IMR-90 (cell line): ENCODE measurements at regions not wholly inside any gene's neighbourhood (a gene's known extent, or its start where the extent isn't known, plus 50 kb on each side); places are given as distances from the start of the nearest gene placed in this dataset.

Experiments used
- ATAC-seq: fragments of 200-7000 bp; cut with Tn5 transposase; 2 replicates; pipeline ENCODE4 v1.9.1; 2020; ENCODE audit warnings: low read depth, mild to moderate bottlenecking, moderate library complexity
- BruUV-seq: library from RNA; stranded (reverse); fragments of 400-500 nt; replicated peaks from 2 replicates; lab custom pipeline; 2021; lab: Mats Ljungman, UMichigan
- CTCF ChIA-PET: fragments of 300-600 bp; formaldehyde crosslinking; extraction: SDS; loops from one replicate; lab custom pipeline; 2021; ENCODE audit warnings: antibody characterized with exemption; lab: Yijun Ruan, JAX
- POLR2A ChIA-PET: fragments of 300-600 bp; sonication (Branson Sonifier 250); formaldehyde crosslinking; loops from one replicate; lab custom pipeline; 2022; ENCODE audit warnings: antibody characterized with exemption; ENCODE audit not compliant: unreplicated experiment; lab: Charles Lee
- DNase-seq: peaks from one replicate; pipeline ENCODE4 v3.0.0; 2013
- H2AFZ ChIP-seq: replicated peaks from 2 replicates; pipeline ENCODE3; 2013; ENCODE audit warnings: low read length, mild to moderate bottlenecking; ENCODE audit not compliant: poor library complexity
- H2AK5ac ChIP-seq: 2 replicates; pipeline ENCODE4 v1.6.1; 2013; ENCODE audit warnings: low read depth, low read length, inconsistent platforms
- H2AK9ac ChIP-seq: replicated peaks from 2 replicates; pipeline ENCODE3; 2013; ENCODE audit warnings: mild to moderate bottlenecking, low read depth, low read length, moderate library complexity; ENCODE audit not compliant: poor library complexity
- H2BK120ac ChIP-seq: 2 replicates; pipeline ENCODE4 v1.6.1; 2013; ENCODE audit warnings: low read depth, low read length, inconsistent platforms
- H2BK15ac ChIP-seq: 3 replicates; pipeline ENCODE4 v1.6.1; 2013; ENCODE audit warnings: low read depth, low read length, inconsistent platforms
- H2BK20ac ChIP-seq: 2 replicates; pipeline ENCODE4 v1.6.1; 2013; ENCODE audit warnings: low read depth, mild to moderate bottlenecking, inconsistent platforms, low read length, moderate library complexity
- H2BK5ac ChIP-seq: 2 replicates; pipeline ENCODE4 v1.6.1; 2013; ENCODE audit warnings: mild to moderate bottlenecking, low read depth, low read length, inconsistent platforms; ENCODE audit not compliant: poor library complexity, severe bottlenecking
- H3K14ac ChIP-seq: replicated peaks from 2 replicates; pipeline ENCODE4 v1.6.1; 2013; ENCODE audit warnings: low read depth, low read length, inconsistent platforms
- H3K18ac ChIP-seq: 2 replicates; pipeline ENCODE4 v1.6.1; 2013; ENCODE audit warnings: low read depth, low read length, control low read depth
- H3K23ac ChIP-seq: 2 replicates; pipeline ENCODE4 v1.6.1; 2013; ENCODE audit warnings: low read depth, low read length, inconsistent platforms
- H3K27ac ChIP-seq: 2 replicates; pipeline ENCODE4 v1.5.1; 2013; ENCODE audit warnings: mild to moderate bottlenecking, control low read depth, low read length; ENCODE audit not compliant: insufficient read depth
- H3K27me3 ChIP-seq: 2 replicates; pipeline ENCODE4 v1.6.1; 2013; ENCODE audit warnings: low read length; ENCODE audit not compliant: control insufficient read depth, insufficient read depth
- H3K36me3 ChIP-seq: 2 replicates; pipeline ENCODE4 v1.6.1; 2013; ENCODE audit warnings: low read length, mixed read lengths; ENCODE audit not compliant: control insufficient read depth, insufficient read depth
- H3K4ac ChIP-seq: 2 replicates; pipeline ENCODE4 v1.6.1; 2013; ENCODE audit warnings: low read depth, low read length, inconsistent platforms
- H3K4me1 ChIP-seq: 2 replicates; pipeline ENCODE4 v1.6.1; 2013; ENCODE audit warnings: low read length, mixed read lengths; ENCODE audit not compliant: control insufficient read depth, insufficient read depth
- H3K4me2 ChIP-seq: 2 replicates; pipeline ENCODE4 v1.6.1; 2013; ENCODE audit warnings: low read depth, mild to moderate bottlenecking, control low read depth, low read length, moderate library complexity
- H3K4me3 ChIP-seq: 2 replicates; pipeline ENCODE4 v1.5.1; 2013; ENCODE audit warnings: low read depth, mild to moderate bottlenecking, control low read depth, low read length, moderate library complexity; ENCODE audit not compliant: insufficient read depth
- H3K56ac ChIP-seq: 2 replicates; pipeline ENCODE4 v1.6.1; 2013; ENCODE audit warnings: low read length, inconsistent platforms; ENCODE audit not compliant: insufficient read depth; ENCODE audit errors: extremely low read depth
- H3K79me1 ChIP-seq, 2 experiments: 2 replicates each; pipeline ENCODE4 v1.6.1; 2013; ENCODE audit warnings: low read length in 2 of 2, inconsistent platforms in 1 of 2, low read depth in 1 of 2
- H3K9ac ChIP-seq: 2 replicates; pipeline ENCODE4 v1.6.1; 2013; ENCODE audit warnings: low read depth, low read length, control low read depth
- H3K9me1 ChIP-seq: 2 replicates; pipeline ENCODE4 v1.6.1; 2013; ENCODE audit warnings: low read length, inconsistent platforms; ENCODE audit not compliant: insufficient read depth
- H3K9me3 ChIP-seq: 2 replicates; pipeline ENCODE4 v1.6.1; 2013; ENCODE audit warnings: low read length; ENCODE audit not compliant: control insufficient read depth, insufficient read depth
- H4K20me1 ChIP-seq: 2 replicates; pipeline ENCODE4 v1.6.1; 2013; ENCODE audit warnings: low read length, inconsistent platforms; ENCODE audit not compliant: insufficient read depth
- H4K5ac ChIP-seq: 2 replicates; pipeline ENCODE4 v1.6.1; 2013; ENCODE audit warnings: mild to moderate bottlenecking, low read depth, low read length, control low read depth
- H4K8ac ChIP-seq, 2 experiments: 2 replicates each; pipeline ENCODE4 v1.6.1; 2013; ENCODE audit warnings: low read depth in 2 of 2, low read length in 2 of 2, control low read depth in 1 of 2, inconsistent platforms in 1 of 2
- H4K91ac ChIP-seq: 2 replicates; pipeline ENCODE4 v1.6.1; 2013; ENCODE audit warnings: low read depth, low read length, inconsistent platforms; ENCODE audit not compliant: insufficient read depth
- CEBPB ChIP-seq: IDR thresholded peaks from 2 replicates; pipeline ENCODE4 v1.6.1; 2012; ENCODE audit warnings: low read depth, low read length, improper control_type of control experiment
- CHD1 ChIP-seq: IDR thresholded peaks from 2 replicates; pipeline ENCODE4 v1.6.1; 2012; ENCODE audit warnings: low read depth, low read length, improper control_type of control experiment
- CTCF ChIP-seq: conservative IDR thresholded peaks from 2 replicates; pipeline ENCODE4 v1.5.1; 2012; ENCODE audit warnings: mild to moderate bottlenecking, low read depth, low read length, improper control_type of control experiment
- MXI1 ChIP-seq: IDR thresholded peaks from 2 replicates; pipeline ENCODE4 v1.6.1; 2012; ENCODE audit warnings: low read depth, mild to moderate bottlenecking, low read length, moderate library complexity, borderline replicate concordance
- RCOR1 ChIP-seq: IDR thresholded peaks from 2 replicates; pipeline ENCODE4 v1.6.1; 2012; ENCODE audit warnings: mild to moderate bottlenecking, low read length, improper control_type of control experiment; ENCODE audit not compliant: insufficient replicate concordance
- WGBS, 2 experiments: methylation state at CpG; one replicate each; pipeline versions ENCODE4 v1.1.5 to v1.1.7; 2013; ENCODE audit warnings: missing lambda C conversion rate in 2 of 2; ENCODE audit not compliant: insufficient read length in 1 of 2; ENCODE audit errors: extremely low coverage in 2 of 2; 5-methylcytosine and 5-hydroxymethylcytosine counted together
- dilution Hi-C: fragments of 300-500 bp; cut with HindIII; formaldehyde crosslinking; loops from one replicate; pipeline ENCODE4 v1.14.3; 2018; ENCODE audit warnings: low sequenced_read_pairs; ENCODE audit not compliant: unreplicated experiment
- in situ Hi-C: fragments of 300-500 bp; cut with MboI; formaldehyde crosslinking; loops from 3 replicates; pipeline ENCODE4 v1.14.3; 2019; ENCODE audit warnings: low sequenced_read_pairs, inconsistent platforms, mixed read lengths
- intact Hi-C: fragments of 100-400 bp; cut with micrococcal nuclease; formaldehyde crosslinking; loops from 2 replicates; pipeline ENCODE4 v1.10.0; 2022
- TF ChIP-seq, protein P1 (sequence below): fragments of 150-350 bp; IDR thresholded peaks from 2 replicates; pipeline ENCODE4 v1.6.1; 2016; ENCODE audit warnings: low read depth, mild to moderate bottlenecking, low read length, moderate library complexity, borderline replicate concordance

DNA sequence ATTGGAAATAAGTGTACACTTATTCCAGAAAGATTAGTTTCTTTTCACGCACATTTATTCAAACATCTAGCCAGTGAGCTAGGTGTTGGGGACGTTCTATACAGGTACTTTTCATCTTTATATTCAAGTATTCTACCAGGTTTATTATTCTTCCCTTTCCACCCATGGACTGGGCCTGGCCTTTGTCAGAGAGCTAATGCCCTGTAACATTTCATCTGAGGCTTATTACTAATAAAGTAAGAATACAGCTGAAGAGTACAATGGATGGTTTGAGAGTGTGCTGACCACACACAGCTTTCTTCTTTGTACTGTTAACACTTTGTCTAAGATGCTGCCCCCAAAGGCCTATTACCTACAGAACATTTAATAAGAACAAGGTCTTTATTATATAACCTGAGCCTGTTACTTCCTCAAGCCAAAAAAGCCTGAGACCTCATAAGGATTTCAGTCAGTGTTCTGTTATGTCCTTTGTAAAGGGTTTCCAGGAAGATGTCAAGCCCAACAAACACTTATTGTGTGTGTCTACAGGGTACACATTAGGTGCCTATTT lies 93.5 kb downstream of the ZNF608 start (continued):
- TF ChIP-seq RCOR1 = no peak

- no peak for DNase-seq
- Histone ChIP-seq H3K9me3 (no peaks in the 10 kb centered on the region), H3K9me1 (peaks cover 14% of the 10 kb centered on the region), H3K56ac (peak overlapping the region; percentile 95; the same call in 1 of the 2 replicates), H2BK120ac (peak overlapping the region; percentile 90; the same call in 1 of the 2 replicates), H2AFZ (no peak overlapping the region), H3K23ac (peak overlapping the region; percentile 97; the same call in 1 of the 2 replicates), H4K20me1 (peaks cover 5% of the 10 kb centered on the region; the same call in 1 of the 2 replicates), H4K5ac (peak overlapping the region; percentile 78; the same call in 1 of the 2 replicates), H3K36me3 (peaks cover 11% of the 10 kb centered on the region), H3K4me2 (peak overlapping the region; percentile 81), H3K4me1 (peaks cover 30% of the 10 kb centered on the region), H3K79me1 (peaks cover 30 to 62% of the 10 kb centered on the region in 2 experiments), H3K18ac (peak overlapping the region; percentile 86; the same call in 1 of the 2 replicates), H2AK9ac (no peak overlapping the region), H4K91ac (no peak overlapping the region), H4K8ac (peak overlapping the region in 1 of 2 experiments; percentile 92; a peak in 3 of 4 replicates), H3K14ac (peak overlapping the region; percentile 71; the same call in 1 of the 2 replicates), H2AK5ac (no peak overlapping the region), H2BK5ac (peak overlapping the region; percentile 87), H3K27me3 (no peaks in the 10 kb centered on the region), H2BK15ac (no peak overlapping the region), H3K4ac (peak overlapping the region; percentile 93; the same call in 1 of the 2 replicates), H3K4me3 (no peak overlapping the region), H3K9ac (peak overlapping the region; percentile 61; the same call in 1 of the 2 replicates), H2BK20ac (no peak overlapping the region), H3K27ac (peak overlapping the region; percentile 82)
- ChIA-PET POLR2A (no interaction called here), CTCF (no interaction called here)
- BruUV-seq = no TSS peak
- intact Hi-C loops (loop anchor here (2.0 to 10.0 kb wide), 4 partner anchors 92 to 760 kb away; no protein-coding TSS in a partner anchor), dilution Hi-C loops (no loop called here), in situ Hi-C loops (no loop called here)
- no CpG with 5 or more reads among the region's 2 CpGs for WGBS, 2 experiments
- TF ChIP-seq RCOR1 (no peak), CTCF (no peak), MXI1 (no peak), CEBPB (no peak), CHD1 (no peak)
- TF ChIP-seq, protein P1, sequence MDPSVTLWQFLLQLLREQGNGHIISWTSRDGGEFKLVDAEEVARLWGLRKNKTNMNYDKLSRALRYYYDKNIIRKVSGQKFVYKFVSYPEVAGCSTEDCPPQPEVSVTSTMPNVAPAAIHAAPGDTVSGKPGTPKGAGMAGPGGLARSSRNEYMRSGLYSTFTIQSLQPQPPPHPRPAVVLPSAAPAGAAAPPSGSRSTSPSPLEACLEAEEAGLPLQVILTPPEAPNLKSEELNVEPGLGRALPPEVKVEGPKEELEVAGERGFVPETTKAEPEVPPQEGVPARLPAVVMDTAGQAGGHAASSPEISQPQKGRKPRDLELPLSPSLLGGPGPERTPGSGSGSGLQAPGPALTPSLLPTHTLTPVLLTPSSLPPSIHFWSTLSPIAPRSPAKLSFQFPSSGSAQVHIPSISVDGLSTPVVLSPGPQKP = no peak
- peak; percentile 15 for ATAC-seq
Observed at GRCh38 chr5:124652514-124652819, 94.0 kb downstream of the ZNF608 start.
